RKO (cell line): ENCODE measurements at regions not wholly inside any gene's neighbourhood (a gene's known extent, or its start where the extent isn't known, plus 50 kb on each side); places are given as distances from the start of the nearest gene placed in this dataset.

ENCODE experiments used
- DNase-seq: peaks from one replicate; pipeline ENCODE4 v3.0.0-alpha.2; 2016; ENCODE audit warnings: low spot score

DNA sequence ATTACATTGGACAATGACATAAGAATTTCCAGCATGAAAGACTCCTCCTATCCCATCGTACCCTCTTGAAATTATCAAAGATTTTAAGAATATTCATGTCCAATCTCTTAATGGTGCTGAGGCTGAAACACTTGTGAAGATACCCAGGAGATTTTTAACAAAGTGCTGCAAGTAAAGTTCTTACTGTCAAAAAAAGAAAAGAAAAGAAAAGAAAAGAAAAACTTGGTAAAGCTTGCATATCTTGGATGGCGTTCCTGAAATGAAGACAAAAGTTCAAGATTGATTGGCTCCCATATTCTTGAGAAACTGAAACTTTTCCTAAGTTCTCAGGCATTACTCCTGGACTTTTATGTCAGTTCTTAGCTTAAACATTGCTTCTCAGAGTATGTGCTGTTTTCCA, 1010.5 kb upstream of the PIK3C3 start:
- no peak for DNase-seq

DNA sequence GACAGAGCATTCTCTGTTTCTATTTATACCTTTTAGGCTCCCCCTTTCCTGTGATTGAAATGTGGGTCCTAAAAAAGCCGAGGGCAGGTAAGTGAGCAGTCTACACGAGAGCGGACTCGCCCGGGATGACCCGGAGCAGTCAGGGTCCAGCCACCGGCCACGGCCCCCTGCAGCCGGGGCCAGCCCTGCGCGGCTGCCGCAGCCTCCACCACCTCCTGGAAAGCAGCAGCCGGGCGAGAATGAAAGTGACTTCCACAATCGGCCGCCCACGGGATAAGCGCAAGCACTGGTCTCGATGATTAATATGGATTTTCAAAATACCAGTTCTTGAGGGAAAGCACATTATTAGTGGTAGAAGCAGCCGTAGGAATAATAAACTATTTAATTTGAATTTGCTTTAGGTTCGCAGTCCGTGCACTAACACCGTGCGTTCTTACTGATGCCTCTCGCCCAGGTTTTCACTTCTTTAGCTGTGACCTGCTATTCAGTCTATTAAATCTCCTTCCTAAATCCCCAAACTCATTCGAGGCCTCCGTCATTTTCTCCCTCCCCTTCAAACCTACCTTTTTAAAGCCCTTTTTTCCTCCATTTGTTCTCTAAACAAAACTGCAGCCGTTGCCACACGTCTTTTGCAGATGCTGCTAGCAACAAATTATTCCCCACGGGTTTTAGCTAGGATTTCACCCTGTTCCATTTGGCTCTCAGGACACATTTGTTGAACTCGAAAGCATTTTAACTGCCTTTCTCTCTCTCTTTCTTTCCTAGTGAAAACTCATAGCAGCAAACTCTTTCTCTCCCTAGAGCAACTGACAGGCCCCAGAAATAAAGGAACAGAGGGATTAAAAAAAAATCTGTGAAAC, 1015.1 kb upstream of the PIK3C3 start:
- no peak for DNase-seq

DNA sequence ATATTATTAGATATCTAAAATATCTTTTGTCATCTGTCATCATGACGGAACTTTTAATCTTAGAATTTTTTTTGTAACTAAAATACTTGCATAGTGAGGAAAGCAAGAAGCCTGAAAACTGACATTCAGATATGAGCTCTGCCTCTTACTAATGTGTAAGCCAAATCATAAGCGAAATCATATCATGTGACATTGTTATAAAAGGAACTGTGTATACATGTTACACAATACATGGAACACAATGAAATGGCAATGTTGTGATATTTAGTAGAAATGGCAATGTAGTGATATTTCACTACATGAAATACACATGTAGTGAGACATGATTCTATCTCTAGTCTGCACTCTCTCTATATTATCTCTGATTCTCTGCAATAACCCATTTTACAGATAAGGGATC, 1016.4 kb upstream of the PIK3C3 start:
- no peak for DNase-seq

DNA sequence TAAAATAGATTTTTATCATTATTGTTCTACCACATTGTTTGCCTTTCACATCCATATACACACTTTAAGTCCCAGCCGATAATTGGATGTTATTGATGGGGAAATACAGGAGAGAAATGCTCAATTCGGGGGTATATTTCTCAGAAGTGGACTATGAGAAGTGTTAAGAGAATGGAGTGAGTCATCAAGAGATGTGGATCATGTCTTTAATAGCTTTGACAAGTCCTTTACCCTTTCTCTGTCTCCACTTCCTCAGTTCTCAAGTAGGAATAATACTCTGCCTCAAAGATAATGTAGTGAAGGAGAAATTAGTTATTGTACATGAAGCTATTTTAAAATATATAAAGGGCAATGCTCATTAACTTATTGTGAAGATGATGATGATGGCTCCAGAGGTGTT, 1017.6 kb upstream of the PIK3C3 start:
- no peak for DNase-seq

DNA sequence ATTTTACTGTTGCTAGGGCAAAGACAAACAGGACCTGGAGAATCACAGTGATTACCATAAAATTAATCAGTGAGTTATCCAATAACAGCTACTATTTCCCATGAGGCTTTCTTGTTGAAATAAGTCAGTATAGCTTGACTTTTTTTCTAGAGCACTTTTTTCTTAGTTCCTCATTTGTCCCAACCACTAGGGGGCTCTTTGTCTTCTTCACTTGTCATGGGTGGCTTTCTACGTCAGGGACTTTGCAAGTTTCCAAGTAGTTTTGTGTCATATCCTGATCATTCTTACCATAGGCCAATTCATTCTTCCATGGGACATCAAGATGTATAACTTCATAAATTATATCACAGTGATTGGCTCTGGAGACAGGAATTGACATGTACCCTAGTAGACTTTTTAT, 1019.6 kb upstream of the PIK3C3 start:
- peak; percentile 64 for DNase-seq

DNA sequence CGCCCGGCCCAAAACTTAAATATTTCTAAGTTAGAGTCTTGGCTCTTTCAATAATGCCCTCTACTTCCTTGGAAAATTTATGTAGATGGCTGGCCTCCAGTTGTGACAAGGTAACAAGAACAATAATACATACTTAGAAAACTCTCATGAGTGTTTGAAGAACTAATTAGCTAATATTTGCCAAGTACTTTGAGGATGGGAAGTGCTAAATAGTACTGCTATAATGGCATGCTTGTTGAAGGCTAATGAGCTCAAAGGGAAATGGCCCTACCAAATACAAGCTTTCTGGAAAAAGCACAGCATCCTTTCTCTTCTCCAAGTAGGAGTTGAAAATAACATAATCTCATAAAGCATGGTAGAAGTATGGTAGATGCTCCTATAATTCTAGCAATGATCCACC, 1022.2 kb upstream of the PIK3C3 start:
- DNase-seq = no peak

DNA sequence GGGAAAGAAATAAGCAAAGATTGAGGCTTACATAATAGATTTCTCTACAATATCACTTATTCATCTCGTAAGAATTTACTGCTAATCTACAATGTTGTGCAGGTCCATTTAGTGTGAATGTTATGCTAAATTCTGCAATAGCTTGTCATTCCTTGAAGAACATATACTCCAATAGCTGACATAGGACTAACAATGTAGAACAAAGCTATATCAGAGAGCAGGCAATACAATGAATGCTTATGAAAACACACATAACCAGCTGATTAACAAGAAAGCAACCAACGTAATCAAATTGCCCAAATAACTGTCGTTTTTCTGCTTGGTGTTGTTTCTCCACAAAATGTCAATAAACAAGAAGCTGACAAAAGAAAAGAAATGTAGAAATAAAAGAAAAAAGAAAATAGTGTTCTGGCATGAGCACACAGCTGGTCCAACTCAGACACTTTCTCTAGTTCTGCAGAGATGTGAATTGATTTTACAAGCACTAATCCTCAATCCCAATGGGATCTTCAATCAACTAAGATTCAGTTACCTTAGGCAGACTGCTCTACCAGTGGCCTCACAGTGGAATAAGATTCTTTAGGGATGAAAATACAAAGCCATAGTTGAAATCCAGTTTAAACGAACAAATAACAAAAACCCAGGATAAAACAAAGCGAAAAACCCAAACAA, 1024.7 kb upstream of the PIK3C3 start:
- DNase-seq = no peak

DNA sequence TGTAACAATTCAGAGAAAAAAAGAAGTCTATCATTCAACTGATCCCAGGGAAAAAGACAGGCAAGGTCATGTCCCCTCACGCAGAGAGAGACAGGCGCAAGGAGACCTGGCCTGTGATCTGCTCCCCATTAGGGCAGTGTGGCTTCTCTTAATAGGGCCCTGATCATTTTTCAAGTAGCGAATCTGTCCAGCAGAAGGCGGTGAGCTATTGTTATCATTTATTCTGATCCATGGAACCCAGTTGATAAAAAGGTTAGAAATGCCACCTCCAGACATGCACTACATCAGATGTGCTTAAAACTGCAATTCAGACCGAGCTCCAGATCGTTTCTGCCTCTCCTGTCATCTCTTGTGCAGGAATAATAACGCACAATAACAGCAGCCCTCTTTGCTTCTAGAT, 1025.6 kb upstream of the PIK3C3 start:
- DNase-seq = no peak

DNA sequence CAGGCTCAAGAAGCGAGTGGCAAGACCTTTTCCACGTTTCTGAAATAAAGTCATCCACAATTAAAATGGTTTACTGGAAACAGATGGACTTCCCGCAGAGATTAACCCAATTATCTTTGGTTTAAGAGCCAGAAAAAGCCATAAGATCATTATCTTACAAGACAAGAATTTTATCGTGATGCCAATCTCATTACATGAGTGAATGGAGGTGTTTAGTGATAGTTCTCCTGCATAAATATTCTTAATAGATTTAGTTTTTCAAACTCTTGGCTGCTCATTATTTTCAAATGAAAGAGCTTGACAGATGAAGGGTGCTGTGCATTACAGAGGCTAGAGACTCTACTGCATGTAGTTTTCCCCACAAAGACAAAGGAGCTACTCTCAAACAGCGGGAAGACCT, 1028.4 kb upstream of the PIK3C3 start:
- DNase-seq = no peak

DNA sequence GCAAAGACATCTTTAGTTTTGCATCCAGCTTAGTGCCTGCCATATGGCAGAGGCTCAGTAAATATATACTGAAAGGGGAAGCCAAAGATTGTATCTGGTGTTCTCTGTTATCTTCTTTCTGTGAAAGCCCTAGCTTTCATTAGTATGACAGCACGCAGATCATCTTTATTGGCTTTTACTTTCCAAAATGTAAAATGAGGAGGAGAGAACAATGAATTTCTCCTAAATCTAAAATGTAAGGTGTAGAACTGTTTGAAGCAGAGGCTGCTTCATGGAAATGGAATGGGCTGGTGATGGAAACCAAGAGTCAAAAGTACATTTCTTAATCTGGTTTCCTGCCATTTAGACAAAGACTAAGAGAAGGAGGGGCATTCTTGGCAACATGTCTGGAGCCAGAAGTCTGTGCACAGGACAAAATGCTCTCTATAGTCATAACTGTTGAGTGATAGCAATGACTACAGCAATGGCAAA, 1029.9 kb upstream of the PIK3C3 start:
- DNase-seq = no peak

DNA sequence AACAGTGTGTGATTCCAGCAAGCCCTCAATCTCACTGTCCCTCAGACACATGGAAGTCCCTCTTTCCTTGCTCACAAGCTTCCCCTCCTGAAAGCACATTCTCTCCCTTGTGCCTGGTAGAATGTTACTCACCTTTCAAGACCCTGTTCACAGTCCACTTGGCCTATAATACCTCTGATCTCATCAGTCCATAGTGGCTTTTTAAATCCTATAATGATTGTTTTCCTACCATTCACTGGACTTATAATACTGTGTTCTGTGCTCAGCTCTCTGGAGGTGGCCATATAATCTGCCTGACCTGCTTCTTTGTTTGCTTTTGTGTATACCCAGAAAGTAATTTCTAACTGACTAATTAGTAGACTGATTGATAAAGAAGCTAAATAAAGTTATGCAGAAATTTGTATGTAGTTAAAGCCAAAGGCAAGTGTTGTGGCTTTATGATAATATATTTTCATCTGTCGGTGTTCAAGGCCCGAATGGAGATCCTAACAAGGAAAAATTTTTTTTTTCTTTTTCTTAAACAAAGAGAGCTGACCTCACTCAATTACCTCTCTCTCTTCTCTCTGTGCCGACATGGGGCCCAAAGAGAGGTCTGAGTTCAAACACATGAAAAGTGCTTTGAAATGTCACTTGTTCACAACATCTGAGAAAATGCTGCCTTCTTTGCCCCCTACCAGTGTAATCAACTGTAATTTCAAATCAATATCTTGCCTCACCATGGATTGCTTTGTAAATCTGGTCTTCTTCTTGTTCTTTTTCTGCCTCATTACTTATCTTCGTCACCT, 1033.0 kb upstream of the PIK3C3 start:
- DNase-seq = no peak

DNA sequence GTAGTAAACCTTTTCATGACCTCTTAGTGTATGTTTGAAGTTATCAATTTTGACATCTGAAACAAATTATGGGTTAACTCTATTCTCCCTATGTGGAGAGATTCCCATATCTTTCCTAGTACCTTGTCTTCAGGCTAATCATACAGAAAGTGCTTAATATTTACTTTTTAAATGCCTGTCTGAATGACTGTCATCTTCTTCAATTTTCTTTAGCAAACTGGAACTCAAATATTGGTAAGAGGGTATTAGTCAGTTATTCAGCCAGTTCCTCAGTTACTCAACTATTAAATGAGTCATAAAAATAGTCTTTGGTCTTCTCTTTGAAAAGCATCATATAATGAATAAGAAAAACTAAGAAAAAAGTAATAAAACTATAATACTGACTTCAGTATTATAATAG, 1038.0 kb upstream of the PIK3C3 start:
- no peak for DNase-seq

DNA sequence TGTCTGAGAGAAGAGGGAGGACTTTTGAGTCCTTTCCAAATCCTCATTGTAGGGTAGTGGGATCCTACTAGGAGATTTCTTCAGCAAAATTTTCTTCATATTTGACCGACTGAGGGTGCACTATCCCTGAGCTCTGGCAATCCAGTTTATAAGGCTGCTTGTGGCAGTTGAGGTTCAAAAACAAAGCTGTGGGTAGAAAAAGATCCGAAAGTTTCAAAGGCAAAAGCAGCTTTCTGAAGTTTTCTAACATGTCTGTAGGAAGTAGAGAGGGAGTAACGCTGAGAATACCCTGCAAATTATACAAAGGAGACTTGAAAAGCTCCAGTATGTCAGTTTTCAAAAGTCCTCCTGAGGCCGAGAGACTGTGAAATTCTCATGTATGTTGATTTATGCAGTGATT, 1039.3 kb upstream of the PIK3C3 start:
- DNase-seq = no peak

DNA sequence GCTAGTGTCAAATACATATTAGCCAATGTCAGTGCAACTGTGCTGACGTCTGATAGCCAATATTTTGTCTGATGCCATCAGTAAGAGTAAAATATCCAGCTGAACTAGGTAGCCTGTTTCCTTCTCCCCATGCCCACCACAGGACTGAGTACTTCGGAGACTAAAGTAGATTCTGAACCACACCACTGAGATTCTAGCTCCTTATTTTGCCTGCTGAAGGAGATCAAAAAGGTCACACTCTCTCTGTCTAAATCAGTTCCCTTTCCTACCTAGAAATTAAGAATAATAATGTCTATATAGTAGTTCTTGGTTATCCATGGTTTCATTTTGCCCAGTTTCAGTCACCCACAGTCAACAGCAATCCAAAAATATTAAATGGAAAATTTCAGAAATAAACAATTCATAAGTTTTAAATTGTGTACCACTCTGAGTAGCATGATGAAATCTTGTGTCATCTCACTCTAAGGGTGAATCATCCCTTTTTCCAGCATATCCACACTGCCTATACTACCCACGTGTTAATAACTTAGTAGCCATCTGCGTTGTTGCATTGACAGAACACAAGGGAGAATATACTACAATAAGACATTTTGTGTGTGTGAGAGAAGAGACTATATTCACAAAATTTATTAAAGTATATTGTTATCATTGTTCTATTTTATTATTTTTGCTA, 1043.3 kb upstream of the PIK3C3 start:
- peak; percentile 70 for DNase-seq

DNA sequence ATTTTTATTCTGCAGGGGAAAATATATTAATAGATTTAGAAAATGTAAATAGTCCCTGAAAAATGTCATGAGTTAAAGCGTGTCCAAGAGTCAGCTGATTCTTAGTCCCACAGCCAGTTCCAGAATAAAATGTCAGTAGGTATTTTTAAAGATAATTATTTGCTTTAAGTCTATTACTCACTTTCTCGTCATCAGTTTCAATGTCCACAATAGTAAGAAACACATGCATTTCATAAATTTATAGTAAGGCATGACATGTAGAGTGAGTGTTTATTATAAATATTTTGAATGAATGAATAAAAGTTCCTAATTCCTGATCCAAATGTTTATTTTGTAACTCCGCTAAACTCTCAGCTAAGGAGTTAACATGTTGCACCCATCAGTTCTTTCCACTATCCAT, 1044.0 kb upstream of the PIK3C3 start:
- no peak for DNase-seq

DNA sequence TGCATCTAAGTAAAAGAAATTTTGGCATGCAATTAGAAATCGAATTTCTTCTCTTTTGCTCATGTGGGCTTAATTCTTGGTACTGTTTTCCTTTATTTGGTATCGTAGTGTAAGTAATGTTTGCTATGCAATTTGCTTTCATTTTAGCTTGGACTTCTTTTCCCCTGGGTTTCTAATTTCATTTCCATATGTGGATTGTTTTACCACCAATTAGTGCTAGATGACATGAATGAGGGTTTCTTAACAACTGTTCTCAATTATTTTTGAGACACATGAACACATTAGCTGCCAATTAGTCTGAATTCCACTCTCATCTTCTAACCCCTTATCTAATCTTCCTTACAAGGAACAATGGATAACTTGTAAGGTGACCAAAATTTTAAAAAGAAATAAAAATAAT, 1047.2 kb upstream of the PIK3C3 start:
- no peak for DNase-seq

DNA sequence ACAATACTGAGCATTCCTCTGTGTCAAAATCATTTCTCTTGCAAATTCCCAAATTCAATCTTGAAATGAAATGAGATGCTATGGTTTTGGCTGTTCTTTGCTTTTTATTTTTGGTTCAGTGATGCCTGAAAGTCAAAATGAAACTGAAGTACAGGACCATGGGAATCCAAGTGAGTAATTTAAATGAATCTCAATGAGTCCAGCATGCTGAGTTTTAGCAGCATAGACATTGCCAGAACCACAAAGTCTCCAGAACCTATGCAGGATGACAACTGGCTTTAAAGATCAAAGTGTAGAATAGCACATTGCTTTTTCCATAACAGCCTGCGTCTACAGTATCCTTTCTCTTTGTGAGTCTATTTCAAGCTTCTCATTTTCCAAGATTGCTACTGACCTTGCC, 1050.7 kb upstream of the PIK3C3 start:
- no peak for DNase-seq

DNA sequence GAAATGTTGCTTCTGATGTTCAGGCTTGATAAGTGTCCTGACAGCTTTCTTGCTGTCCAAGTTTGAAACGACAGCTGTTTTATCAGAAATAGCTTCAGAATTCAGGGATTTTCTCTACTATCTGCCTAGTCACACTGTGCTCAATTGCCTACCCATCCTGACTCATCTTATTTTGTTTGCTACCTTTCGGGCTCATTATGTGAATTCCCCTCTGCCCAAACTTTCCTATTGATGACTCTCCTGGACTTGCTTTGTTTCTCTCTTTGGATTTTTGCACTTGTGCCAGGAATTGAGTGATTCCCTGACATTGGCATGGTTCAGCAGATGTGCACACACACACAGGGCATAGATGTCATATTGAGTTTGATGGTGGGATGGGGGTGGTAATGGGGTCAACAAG, 1052.6 kb upstream of the PIK3C3 start:
- DNase-seq = no peak

DNA sequence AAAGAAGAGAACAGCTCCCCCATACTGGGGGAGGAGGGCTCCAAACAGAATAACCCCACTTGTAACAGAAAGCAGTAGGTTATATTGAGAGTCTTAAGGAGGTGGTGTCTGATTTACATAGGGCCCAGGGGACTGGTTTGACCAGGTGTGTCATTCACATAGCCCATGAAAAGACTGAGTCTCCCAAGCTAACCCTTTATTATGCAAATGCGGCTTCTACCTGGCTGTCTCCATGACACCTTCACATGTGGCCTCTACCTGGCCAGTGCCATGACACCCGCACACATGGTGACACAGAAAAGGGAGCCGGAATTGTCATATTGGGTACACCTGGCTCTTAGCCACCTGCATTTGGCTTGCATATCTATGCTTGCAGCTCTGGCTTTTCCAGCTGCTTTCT, 1057.2 kb upstream of the PIK3C3 start:
- DNase-seq = no peak

DNA sequence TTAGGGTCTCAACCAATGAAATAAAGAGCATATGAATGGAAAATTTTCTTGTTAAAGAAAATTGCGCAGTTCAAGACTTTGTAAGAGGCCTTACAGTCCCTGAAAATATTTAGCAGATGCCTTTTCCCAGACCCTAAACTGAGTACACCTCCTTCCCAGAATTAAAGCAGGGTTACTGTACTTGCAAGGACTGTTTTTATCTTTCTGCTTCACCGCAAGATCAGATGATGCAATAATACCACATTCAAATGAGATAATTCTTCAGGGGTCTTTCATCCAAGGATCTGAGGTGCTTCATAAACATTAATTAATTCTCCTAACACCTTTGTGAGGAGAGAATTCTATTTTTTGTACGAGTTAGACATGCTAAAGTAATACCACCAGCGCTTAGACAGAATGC, 1071.8 kb upstream of the PIK3C3 start:
- no peak for DNase-seq

DNA sequence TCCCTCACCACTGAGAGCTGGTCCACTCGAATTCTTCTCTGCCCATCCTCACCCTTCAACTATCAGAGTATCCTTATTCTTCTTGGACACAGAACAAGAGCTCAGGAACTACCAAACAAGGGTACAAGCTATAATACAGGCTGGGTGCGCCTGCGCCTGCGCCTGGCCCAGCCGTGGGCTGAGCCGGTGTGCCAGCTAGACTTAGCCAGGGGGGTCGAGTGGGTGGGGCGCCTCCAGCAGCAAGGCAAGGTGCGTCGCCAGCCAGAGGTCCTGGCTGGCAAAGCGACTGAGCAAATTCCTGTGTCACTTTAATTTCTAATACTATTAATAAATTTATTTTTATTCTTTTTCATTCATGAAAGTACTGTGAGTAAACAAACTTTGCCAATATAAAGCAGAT, 1072.6 kb upstream of the PIK3C3 start:
- no peak for DNase-seq

DNA sequence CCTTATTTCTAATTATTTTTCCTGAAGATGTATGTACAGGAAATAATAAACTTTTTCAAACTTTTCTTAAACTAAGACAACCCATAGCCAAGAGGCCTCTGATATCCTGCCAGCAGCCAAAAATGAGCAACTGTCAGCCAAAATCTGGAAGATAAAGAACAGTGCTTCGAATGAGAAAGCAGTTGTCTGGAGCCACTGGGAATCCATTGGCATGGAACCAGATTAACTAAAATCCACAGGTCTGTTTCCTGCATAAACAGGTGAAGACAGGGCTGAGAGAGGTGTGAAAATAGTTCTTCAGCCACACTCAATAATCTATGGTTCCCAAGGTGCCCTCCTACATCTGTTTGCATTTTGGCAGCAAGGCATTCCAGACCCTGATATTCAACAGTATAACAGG, 1076.7 kb upstream of the PIK3C3 start:
- no peak for DNase-seq
